ENCODE measurements at regions not wholly inside any gene's neighbourhood (a gene's known extent, or its start where the extent isn't known, plus 50 kb on each side); places are given as distances from the start of the nearest gene placed in this dataset.

- H4K20me1 ChIP-seq (ENCODE audit: control insufficient read depth, extremely low read depth, insufficient read depth, low read length), result no peaks in the 10 kb centered on the region
- H3K9me3 ChIP-seq (ENCODE audit: control insufficient read depth, low read depth, low read length), result no peaks in the 10 kb centered on the region
- H3K27me3 ChIP-seq (ENCODE audit: control insufficient read depth, extremely low read depth, insufficient read depth, low read length), result no peaks in the 10 kb centered on the region
- H3K27ac ChIP-seq (ENCODE audit: control insufficient read depth, insufficient read depth, low read length), result no peak overlapping the region
- no peaks in the 10 kb centered on the region for H3K9me1 ChIP-seq (ENCODE audit: control insufficient read depth, extremely low read depth, insufficient read depth, low read length)
- no peak overlapping the region for H3K4me2 ChIP-seq (ENCODE audit: control insufficient read depth, extremely low read depth, insufficient read depth, low read depth, low read length)
- no peak overlapping the region for H2AFZ ChIP-seq (ENCODE audit: control insufficient read depth, low read length)
- H3K9ac ChIP-seq (ENCODE audit: control insufficient read depth, extremely low read depth, insufficient read depth, low read length), result no peak overlapping the region
- TF ChIP-seq EZH2 (IDR thresholded peaks at IDR 0.05; ENCODE audit: low read length) (no peak), CTCF (optimal IDR thresholded peaks at IDR 0.05 in 1 of 3, IDR thresholded peaks at IDR 0.05 in 1 of 3, conservative IDR thresholded peaks at IDR 0.05 in 1 of 3; ENCODE audit: extremely low read depth in 1 of 3, insufficient read depth in 2 of 3, low read length in 3 of 3) (no peak)
- H3K36me3 ChIP-seq (ENCODE audit: control insufficient read depth in 2 of 2, extremely low read depth in 1 of 2, insufficient read depth in 2 of 2, low read length in 2 of 2), result no peaks in the 10 kb centered on the region
- H3K79me2 ChIP-seq (ENCODE audit: control insufficient read depth, insufficient read depth, low read length), result no peaks in the 10 kb centered on the region
- FAIRE-seq, result no peak
- H3K4me3 ChIP-seq (ENCODE audit: control insufficient read depth in 2 of 3, extremely low read depth in 1 of 3, insufficient read depth in 2 of 3, low read depth in 1 of 3, low read length in 3 of 3), result no peak overlapping the region
- dilution Hi-C loops (cut with MboI; ENCODE audit: extremely low pct_ligation_motif_present, low sequenced_read_pairs), result no loop called here
- DNase-seq (ENCODE audit: low read depth, low spot score), result no peak
- H3K4me1 ChIP-seq (ENCODE audit: control insufficient read depth, extremely low read depth, insufficient read depth, low read length), result no peaks in the 10 kb centered on the region
These were observed 128.6 kb upstream of the SLC34A2 start for GRCh38 chr4:25527034-25527433.

GRCh38 chr4:25528391-25528790, 127.3 kb upstream of the SLC34A2 start:
- H3K9me3 ChIP-seq (ENCODE audit: control insufficient read depth, low read depth, low read length), result no peaks in the 10 kb centered on the region
- FAIRE-seq, result no peak

More at GRCh38 chr4:25528391-25528790, 127.3 kb upstream of the SLC34A2 start:
- no peak overlapping the region for H3K4me2 ChIP-seq (ENCODE audit: control insufficient read depth, extremely low read depth, insufficient read depth, low read depth, low read length)
- H3K36me3 ChIP-seq (ENCODE audit: control insufficient read depth in 2 of 2, extremely low read depth in 1 of 2, insufficient read depth in 2 of 2, low read length in 2 of 2), result no peaks in the 10 kb centered on the region
- dilution Hi-C loops (cut with MboI; ENCODE audit: extremely low pct_ligation_motif_present, low sequenced_read_pairs), result no loop called here
- H3K27ac ChIP-seq (ENCODE audit: control insufficient read depth, insufficient read depth, low read length), result no peak overlapping the region
- H3K9ac ChIP-seq (ENCODE audit: control insufficient read depth, extremely low read depth, insufficient read depth, low read length), result no peak overlapping the region
- TF ChIP-seq CTCF (optimal IDR thresholded peaks at IDR 0.05 in 1 of 3, IDR thresholded peaks at IDR 0.05 in 1 of 3, conservative IDR thresholded peaks at IDR 0.05 in 1 of 3; ENCODE audit: extremely low read depth in 1 of 3, insufficient read depth in 2 of 3, low read length in 3 of 3) (no peak), EZH2 (IDR thresholded peaks at IDR 0.05; ENCODE audit: low read length) (no peak)
- H3K4me3 ChIP-seq (ENCODE audit: control insufficient read depth in 2 of 3, extremely low read depth in 1 of 3, insufficient read depth in 2 of 3, low read depth in 1 of 3, low read length in 3 of 3), result no peak overlapping the region
- H3K9me1 ChIP-seq (ENCODE audit: control insufficient read depth, extremely low read depth, insufficient read depth, low read length), result no peaks in the 10 kb centered on the region
- no peak overlapping the region for H2AFZ ChIP-seq (ENCODE audit: control insufficient read depth, low read length)
- no peaks in the 10 kb centered on the region for H3K79me2 ChIP-seq (ENCODE audit: control insufficient read depth, insufficient read depth, low read length)
- no peaks in the 10 kb centered on the region for H3K27me3 ChIP-seq (ENCODE audit: control insufficient read depth, extremely low read depth, insufficient read depth, low read length)
- no peaks in the 10 kb centered on the region for H3K4me1 ChIP-seq (ENCODE audit: control insufficient read depth, extremely low read depth, insufficient read depth, low read length)
- no peaks in the 10 kb centered on the region for H4K20me1 ChIP-seq (ENCODE audit: control insufficient read depth, extremely low read depth, insufficient read depth, low read length)
- no peak for DNase-seq (ENCODE audit: low read depth, low spot score)
